NAMALWA (cell line): ENCODE measurements at regions not wholly inside any gene's neighbourhood (a gene's known extent, or its start where the extent isn't known, plus 50 kb on each side); places are given as distances from the start of the nearest gene placed in this dataset.
"Not testable (repeated sequence)": the region's sequence is repeated elsewhere in the genome, so short reads cannot be mapped to it uniquely, and the experiment has no call there.

ENCODE experiments used
- DNase-seq: peaks from one replicate; pipeline ENCODE4 v3.0.0-alpha.2; 2015; ENCODE audit warnings: low spot score

GRCh38 chr18:1045658-1046057 is 141.0 kb downstream of the ADCYAP1 start:
- DNase-seq: no peak

GRCh38 chr18:1047406-1047805 is 142.7 kb downstream of the ADCYAP1 start:
- no peak for DNase-seq

- no peak for DNase-seq
Measured at GRCh38 chr18:1048032-1048431, 143.4 kb downstream of the ADCYAP1 start.

- no peak for DNase-seq
Measured at GRCh38 chr18:1049173-1049572, 144.5 kb downstream of the ADCYAP1 start.

- DNase-seq: no peak
Measured at GRCh38 chr18:1050012-1050657, 145.5 kb downstream of the ADCYAP1 start.

GRCh38 chr18:1052301-1052700 is 147.6 kb downstream of the ADCYAP1 start:
- no peak for DNase-seq

GRCh38 chr18:1053331-1054315 is 149.0 kb downstream of the ADCYAP1 start:
- no peak for DNase-seq

GRCh38 chr18:1056404-1056803 is 151.7 kb downstream of the ADCYAP1 start:
- DNase-seq: no peak

GRCh38 chr18:1057367-1057766 is 152.7 kb downstream of the ADCYAP1 start:
- DNase-seq: no peak

- no peak for DNase-seq
Measured at GRCh38 chr18:1062588-1062987, 157.9 kb downstream of the ADCYAP1 start.

- no peak for DNase-seq
Measured at GRCh38 chr18:1075322-1075721, 170.7 kb downstream of the ADCYAP1 start.

GRCh38 chr18:1075876-1076275 is 171.2 kb downstream of the ADCYAP1 start:
- no peak for DNase-seq

GRCh38 chr18:1078301-1078700 is 173.6 kb downstream of the ADCYAP1 start:
- DNase-seq: no peak

GRCh38 chr18:1083675-1084074 is 179.0 kb downstream of the ADCYAP1 start:
- not testable (repeated sequence) for DNase-seq

GRCh38 chr18:1090758-1091157 is 186.1 kb downstream of the ADCYAP1 start:
- DNase-seq: no peak

GRCh38 chr18:1092228-1092627 is 187.6 kb downstream of the ADCYAP1 start:
- no peak for DNase-seq

- DNase-seq: no peak
Measured at GRCh38 chr18:1094409-1094808, 189.7 kb downstream of the ADCYAP1 start.

GRCh38 chr18:1097991-1098735 is 193.5 kb downstream of the ADCYAP1 start:
- DNase-seq: not testable (repeated sequence)

GRCh38 chr18:1102848-1103247 is 198.2 kb downstream of the ADCYAP1 start:
- DNase-seq: no peak

GRCh38 chr18:1103537-1103936 is 198.9 kb downstream of the ADCYAP1 start:
- DNase-seq: no peak

- no peak for DNase-seq
Measured at GRCh38 chr18:1104181-1104881, 199.7 kb downstream of the ADCYAP1 start.

GRCh38 chr18:1124495-1124894 is 219.8 kb downstream of the ADCYAP1 start:
- DNase-seq: no peak
